KBM-7 (cell line): ENCODE measurements at regions not wholly inside any gene's neighbourhood (a gene's known extent, or its start where the extent isn't known, plus 50 kb on each side); places are given as distances from the start of the nearest gene placed in this dataset.
A peak's percentile ranks its signal among the peaks of the same experiment; 100 is the strongest.
"Not testable (repeated sequence)": the region's sequence is repeated elsewhere in the genome, so short reads cannot be mapped to it uniquely, and the experiment has no call there.

ENCODE experiments used
- DNase-seq: peaks from one replicate; pipeline ENCODE4 v3.0.0-alpha.2; 2015
- in situ Hi-C: fragments of 300-500 bp; cut with MboI; formaldehyde crosslinking; loops from 2 replicates; pipeline ENCODE4 v1.14.3; 2020; ENCODE audit warnings: low sequenced_read_pairs, low pct_unique_long_range_greater_than_20kb, mixed read lengths

GRCh38 chr1:30155253-30155652, 568.1 kb downstream of the MATN1 start:
- DNase-seq, in situ Hi-C loops: not testable (repeated sequence)

DNA sequence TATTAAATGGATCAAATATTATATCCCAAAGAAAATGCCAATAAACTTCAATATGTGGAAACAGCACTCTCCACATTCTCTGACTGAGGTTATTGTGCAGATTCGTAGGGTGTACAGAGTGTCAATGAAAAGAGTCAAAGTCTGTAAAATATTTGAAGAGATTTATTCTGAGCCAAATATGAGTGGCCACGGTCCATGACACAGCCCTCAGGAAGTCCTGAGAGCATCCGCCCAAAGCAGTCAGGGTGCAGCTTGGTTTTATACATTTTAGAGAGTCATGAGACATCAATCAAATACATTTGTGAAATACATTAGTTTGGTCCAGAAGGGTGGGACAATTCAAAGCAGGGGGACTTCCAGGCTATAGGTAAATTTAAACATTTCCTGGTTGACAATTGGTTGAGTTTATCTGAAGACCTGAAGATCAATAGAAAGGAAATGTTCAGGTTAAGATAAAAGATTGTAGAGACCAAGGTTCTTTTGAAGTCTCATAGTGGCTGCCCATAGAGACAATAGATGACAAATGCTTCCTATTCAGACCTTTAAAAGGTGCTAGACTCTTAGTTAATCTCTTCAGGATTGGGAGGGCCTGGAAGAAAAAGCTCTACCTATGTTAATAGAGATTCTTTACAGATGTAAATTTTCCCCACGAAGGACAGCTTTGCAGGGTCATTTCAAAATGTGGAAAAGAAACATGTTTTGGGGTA, 569.5 kb downstream of the MATN1 start:
- DNase-seq: no peak
- in situ Hi-C loops: no loop called here

DNA sequence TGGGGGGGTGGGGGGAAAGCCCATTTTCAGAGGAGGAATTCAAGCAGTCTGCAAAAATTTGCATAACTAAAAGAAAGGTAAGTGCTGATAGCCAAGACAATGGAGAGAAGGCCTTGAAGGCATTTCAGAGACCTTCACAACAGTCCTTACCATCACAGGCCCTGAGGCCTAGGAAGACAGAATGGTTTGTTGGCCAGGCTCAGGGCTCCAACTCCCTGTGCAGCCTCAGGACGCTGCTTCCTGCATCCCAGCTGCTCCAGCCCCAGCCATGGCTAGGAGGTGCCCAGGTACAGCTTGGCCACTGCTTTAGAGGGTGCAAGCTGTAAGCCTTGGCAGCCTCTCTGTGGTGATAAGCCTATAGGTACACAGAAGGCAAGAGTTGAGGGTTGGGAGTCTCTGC, 571.6 kb downstream of the MATN1 start:
- in situ Hi-C loops: no loop called here
- no peak for DNase-seq

GRCh38 chr1:30151119-30151518, 572.3 kb downstream of the MATN1 start:
- in situ Hi-C loops: no loop called here
- DNase-seq: no peak

GRCh38 chr1:30149226-30149625, 574.2 kb downstream of the MATN1 start:
- in situ Hi-C loops: no loop called here
- DNase-seq: no peak

DNA sequence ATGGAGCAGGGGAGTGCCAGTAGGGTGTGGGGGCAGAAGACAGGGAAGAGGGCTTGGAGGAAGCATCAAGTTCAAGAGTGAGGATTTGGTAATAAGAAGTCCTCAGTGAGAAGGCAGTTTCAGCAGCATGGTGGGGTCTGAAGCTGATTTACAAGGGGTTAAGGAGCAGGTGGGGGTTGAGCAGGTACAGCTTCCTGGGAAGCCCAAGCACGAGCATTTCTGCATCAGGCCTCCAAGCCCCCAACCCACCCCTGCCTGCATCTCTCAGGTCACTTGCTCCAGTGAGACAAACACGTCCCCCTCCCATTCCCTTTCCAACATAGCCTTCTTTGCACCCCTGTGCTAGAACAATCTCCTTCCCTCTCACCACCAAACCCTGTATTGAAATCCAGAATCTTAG, 574.7 kb downstream of the MATN1 start:
- no peak for DNase-seq
- in situ Hi-C loops: no loop called here

DNA sequence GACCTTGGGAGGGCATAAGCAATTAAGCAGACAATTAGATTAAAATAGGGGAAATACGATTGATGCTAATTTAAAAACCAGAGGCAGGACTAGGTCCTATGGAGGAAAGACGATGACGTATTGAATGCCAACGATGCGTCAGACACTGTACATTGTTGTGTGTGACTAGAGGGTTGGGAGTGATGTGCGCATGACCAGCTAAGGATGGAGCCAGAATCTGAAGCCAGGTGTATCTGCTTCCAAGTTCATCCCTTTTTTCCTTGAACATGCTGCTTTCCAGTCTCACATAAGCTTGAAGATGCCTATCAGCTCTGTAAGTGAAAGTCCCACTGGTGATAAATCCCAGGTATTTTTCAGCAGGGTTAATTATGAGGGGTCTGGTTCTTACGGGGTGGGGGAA, 576.2 kb downstream of the MATN1 start:
- in situ Hi-C loops: no loop called here

DNA sequence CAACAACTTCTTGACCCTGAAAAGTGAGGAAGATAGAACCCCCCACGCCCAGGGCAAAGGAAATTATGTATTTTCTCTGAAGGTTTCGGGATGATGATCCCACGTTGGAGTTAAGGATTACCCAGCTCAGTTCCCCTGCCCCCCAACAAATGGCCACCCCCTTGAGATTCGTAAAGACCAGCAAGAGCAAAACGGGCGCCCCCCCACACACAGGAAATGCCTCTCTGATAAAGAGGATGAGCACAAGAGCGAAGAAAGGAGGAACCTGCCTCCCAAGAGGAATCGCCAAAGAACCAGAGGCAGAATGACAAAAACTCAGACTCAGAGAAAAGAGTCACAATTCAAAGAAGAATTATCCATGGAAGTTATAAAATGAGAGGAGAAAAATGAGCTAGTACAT, 576.9 kb downstream of the MATN1 start:
- in situ Hi-C loops: no loop called here

More for the DNA sequence above, 576.2 kb downstream of the MATN1 start:
- no peak for DNase-seq

GRCh38 chr1:30145723-30146303, 577.6 kb downstream of the MATN1 start:
- in situ Hi-C loops: no loop called here
- DNase-seq: no peak

More for the DNA sequence above, 576.9 kb downstream of the MATN1 start:
- no peak for DNase-seq

DNA sequence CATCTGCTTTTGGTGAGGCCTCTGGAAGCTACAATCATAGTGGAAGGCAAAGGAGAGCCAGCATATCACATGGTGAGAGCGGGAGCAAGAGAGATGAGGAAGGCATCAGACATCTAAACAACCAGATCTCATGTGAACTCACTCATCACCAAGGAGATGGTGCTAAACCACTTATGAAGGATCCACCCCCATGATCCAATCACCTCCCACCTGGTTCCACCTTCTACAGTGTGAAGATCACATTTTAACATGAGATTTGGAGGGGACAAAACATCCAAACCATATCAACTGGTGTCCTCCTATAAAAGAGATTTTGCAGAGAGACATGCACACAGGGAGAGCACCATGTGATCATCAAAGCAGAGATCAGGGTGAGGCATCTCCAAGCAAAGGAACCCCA, 578.6 kb downstream of the MATN1 start:
- no peak for DNase-seq
- in situ Hi-C loops: no loop called here

DNA sequence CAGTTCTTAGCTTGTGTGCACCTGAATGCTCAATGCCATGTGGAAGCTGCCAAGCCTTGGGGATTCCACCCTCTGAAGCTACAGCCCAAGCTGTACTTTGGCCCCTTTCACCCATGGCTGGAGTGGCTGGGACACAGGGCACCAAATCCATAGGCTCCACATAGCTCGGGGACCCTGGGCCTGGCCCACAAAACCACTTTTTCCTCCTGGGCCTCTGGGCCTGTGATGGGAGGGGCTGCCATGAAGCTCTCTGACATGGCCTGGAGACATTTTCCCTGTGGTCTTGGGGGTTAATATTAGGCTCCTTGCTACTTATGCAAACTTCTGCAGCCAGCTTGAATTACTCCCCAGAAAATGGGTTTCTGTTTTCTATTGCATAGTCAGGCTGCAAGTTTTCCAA, 579.9 kb downstream of the MATN1 start:
- in situ Hi-C loops: no loop called here
- DNase-seq: no peak

DNA sequence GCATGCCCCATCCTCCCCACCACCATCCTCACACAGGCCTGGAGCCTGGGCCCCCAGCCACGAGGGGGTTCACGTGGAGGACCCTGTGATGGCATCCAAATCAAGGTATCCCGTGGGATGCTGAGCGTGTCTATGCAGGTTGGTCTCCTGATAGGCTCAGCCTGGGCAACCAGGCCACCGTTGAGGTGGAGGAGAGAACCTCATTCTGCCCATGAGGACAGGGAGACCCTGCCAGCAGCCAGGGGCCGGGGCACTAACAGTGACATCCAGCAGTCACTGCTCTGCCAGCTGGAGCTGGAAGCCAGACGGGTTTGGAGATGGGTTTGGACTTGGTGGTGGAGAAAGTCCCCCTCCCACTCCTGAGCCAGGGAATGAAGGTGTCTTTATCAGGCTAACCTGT, 582.8 kb downstream of the MATN1 start:
- no peak for DNase-seq
- in situ Hi-C loops: no loop called here

- DNase-seq: no peak
- in situ Hi-C loops: no loop called here
These were observed 584.5 kb downstream of the MATN1 start for GRCh38 chr1:30138891-30139290.

DNA sequence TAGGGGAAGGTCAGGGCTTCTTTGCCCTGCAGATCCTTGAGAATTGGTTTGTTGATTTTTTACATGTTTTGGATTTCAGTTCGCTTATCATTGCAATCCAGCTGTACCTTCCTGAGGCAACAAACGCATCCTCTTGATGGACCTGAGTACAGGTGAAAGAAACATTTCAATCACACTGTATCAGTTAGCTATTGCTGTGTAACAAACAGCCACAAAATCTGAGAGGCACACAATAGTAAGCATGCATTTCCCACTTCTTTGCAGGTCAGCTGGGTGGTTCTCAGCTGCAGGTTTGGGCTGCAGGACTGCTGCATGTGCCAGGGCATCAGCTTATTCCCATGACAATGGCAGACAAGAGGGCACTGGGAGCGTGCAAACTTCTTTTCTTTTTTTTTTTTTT, 586.4 kb downstream of the MATN1 start:
- no peak for DNase-seq
- in situ Hi-C loops: no loop called here

DNA sequence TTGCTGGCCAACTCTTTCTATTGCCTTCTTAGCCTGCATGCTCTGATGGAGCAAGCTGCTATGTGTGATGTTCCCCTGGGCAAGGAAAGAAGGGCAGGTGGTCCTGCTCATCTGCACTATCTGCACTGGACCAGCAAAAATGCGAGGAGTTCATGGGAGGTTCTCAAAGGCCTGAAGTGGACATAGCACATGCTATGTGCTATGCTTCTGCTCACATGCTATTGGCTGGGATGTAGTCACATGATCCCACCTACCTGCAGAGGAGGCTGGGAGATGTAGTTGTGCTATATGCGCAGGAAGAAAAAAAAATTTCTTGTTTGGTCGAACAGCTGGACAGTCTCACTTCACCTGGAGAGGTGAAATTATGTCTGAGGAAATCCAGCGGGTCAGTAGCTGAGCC, 587.7 kb downstream of the MATN1 start:
- in situ Hi-C loops: no loop called here
- DNase-seq: no peak

GRCh38 chr1:30134466-30135217, 588.7 kb downstream of the MATN1 start:
- no peak for DNase-seq
- in situ Hi-C loops: no loop called here

DNA sequence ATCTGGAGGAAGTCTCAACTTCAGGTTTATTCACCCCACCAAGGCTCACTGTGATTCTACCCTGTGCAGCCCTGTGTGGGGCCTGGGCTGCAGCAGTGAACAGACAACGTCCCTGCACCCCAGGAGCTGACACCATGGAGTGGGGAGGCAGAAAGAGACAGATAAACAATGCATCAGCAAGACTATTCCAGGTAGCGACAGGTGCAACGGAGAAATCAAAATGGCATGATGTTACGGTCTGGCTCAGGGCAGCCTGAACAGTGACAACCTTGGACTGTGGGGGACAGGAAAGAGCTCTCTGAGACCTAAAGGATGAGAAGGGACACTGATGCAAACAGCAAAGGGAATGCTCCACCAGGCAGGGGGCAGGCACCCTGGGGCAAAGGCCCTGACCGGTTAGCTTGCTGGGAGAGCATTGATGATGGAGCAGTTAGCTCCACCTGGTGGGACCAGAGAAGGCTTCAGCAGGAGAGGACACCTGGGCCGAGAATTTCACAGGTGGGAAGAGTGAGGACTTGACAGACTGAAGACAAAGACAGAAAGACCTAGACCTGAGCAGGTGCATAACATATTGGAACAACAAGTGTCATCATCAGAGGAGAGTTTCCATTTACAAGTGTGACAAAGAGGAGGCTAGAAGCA, 589.9 kb downstream of the MATN1 start:
- in situ Hi-C loops: no loop called here
- no peak for DNase-seq

DNA sequence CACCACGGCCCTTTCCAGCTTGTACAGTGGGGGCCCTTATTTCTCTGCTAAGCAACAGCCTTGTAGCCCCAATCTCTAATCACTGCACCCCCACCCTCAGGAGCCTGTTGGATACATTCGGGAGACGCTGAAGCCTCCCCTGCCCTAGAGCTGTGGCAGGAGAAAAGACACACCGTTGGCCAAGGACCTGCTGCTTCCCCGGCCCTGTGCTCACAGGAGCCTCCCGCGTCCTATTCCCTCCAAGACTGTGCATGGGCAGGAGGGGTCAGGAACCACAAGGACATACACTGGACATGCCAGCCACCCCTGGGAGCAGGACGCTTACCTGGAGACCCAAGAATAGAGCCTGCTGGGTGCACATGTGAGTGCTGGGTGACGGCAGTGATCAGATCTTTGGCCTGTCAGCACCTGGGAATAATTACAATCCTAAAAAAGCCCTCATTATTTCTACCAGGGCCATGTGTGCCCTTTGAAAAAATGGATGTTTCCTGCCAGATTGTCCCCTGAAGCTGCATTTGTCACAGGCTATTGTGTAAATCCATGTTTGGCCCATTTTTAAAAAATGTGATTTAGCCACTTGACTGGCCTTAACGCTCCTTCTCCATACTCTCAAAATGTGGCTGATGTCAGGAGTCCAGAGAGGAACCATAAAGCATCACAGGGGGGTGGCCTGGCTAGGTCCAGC, 590.6 kb downstream of the MATN1 start:
- in situ Hi-C loops: no loop called here
- no peak for DNase-seq

DNA sequence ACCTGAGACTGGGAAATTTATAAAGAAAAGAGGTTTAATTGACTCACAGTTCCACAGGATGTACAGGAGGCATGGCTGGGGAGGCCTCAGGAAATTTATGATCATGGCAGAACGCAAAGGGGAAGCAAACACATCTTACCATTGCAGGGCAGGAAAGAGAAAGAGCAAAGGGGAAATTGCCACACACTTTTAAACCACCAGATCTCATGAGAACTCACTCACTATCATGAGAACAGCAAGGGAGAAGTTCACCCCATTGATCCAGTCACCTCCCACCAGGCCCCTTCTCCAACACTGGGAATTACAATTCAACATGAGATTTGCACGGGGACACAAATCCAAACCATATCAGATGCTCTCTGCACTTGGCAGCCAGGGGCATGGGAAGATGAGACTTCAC, 592.8 kb downstream of the MATN1 start:
- in situ Hi-C loops: not testable (repeated sequence)
- peak; percentile 38 for DNase-seq
